A549 (cell line): ENCODE measurements at regions not wholly inside any gene's neighbourhood (a gene's known extent, or its start where the extent isn't known, plus 50 kb on each side); places are given as distances from the start of the nearest gene placed in this dataset.

Experiments
- EHMT2 ChIP-seq: fragments of 200-600 bp; sonication (generic); IDR thresholded peaks from 2 replicates; pipeline ENCODE4 v1.6.1; 2016; ENCODE audit warnings: antibody characterized with exemption, low read depth, mild to moderate bottlenecking, moderate library complexity
- EP300 ChIP-seq, 2 experiments: fragments of >200 bp; sonication (Bioruptor Twin); formaldehyde crosslinking; IDR thresholded peaks; 2 replicates in 1 of 2; 3 replicates in 1 of 2; pipeline ENCODE4 v1.6.1; 2016 to 2017
- HDAC2 ChIP-seq: fragments of 200-600 bp; sonication (generic); IDR thresholded peaks from 2 replicates; pipeline ENCODE4 v1.6.1; 2016
- HMGXB4 ChIP-seq: fragments of 250-450 bp; sonication (Bioruptor Pico); IDR thresholded peaks from 2 replicates; pipeline ENCODE4 v1.5.0; 2021; ENCODE audit warnings: mild to moderate bottlenecking, moderate library complexity, borderline replicate concordance
- NPAS2 ChIP-seq: fragments of 250-450 bp; sonication (Bioruptor Pico); IDR thresholded peaks from 2 replicates; pipeline ENCODE4 v1.8.0; 2022; ENCODE audit warnings: mild to moderate bottlenecking, moderate library complexity, borderline replicate concordance
- POLR2A ChIP-seq: IDR thresholded peaks from 2 replicates; pipeline ENCODE4 v1.6.1; 2012; ENCODE audit warnings: mild to moderate bottlenecking, low read length
- RCOR1 ChIP-seq: fragments of 150-350 bp; IDR thresholded peaks from 2 replicates; pipeline ENCODE4 v1.6.1; 2014; ENCODE audit warnings: antibody characterized with exemption, low read length, low read depth
- RFX5 ChIP-seq: fragments of 450-650 bp; IDR thresholded peaks from 2 replicates; pipeline ENCODE4 v1.7.1; 2014; ENCODE audit warnings: antibody characterized with exemption, mild to moderate bottlenecking, moderate library complexity
- SMC3 ChIP-seq: fragments of >200 bp; sonication (Bioruptor Twin); formaldehyde crosslinking; IDR thresholded peaks from 3 replicates; pipeline ENCODE4 v1.6.1; 2018; ENCODE audit warnings: inconsistent platforms
- ZC3H11A ChIP-seq: fragments of 450-650 bp; IDR thresholded peaks from 2 replicates; pipeline ENCODE4 v1.6.1; 2014; ENCODE audit warnings: antibody characterized with exemption, mild to moderate bottlenecking
- TF ChIP-seq, protein P1 (sequence below): fragments of >200 bp; sonication (Bioruptor Twin); formaldehyde crosslinking; IDR thresholded peaks from 3 replicates; pipeline ENCODE4 v1.5.1; 2016

- TF ChIP-seq, protein P1, sequence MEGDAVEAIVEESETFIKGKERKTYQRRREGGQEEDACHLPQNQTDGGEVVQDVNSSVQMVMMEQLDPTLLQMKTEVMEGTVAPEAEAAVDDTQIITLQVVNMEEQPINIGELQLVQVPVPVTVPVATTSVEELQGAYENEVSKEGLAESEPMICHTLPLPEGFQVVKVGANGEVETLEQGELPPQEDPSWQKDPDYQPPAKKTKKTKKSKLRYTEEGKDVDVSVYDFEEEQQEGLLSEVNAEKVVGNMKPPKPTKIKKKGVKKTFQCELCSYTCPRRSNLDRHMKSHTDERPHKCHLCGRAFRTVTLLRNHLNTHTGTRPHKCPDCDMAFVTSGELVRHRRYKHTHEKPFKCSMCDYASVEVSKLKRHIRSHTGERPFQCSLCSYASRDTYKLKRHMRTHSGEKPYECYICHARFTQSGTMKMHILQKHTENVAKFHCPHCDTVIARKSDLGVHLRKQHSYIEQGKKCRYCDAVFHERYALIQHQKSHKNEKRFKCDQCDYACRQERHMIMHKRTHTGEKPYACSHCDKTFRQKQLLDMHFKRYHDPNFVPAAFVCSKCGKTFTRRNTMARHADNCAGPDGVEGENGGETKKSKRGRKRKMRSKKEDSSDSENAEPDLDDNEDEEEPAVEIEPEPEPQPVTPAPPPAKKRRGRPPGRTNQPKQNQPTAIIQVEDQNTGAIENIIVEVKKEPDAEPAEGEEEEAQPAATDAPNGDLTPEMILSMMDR: no peak
- no peak for TF ChIP-seq EP300 (IDR thresholded peaks at IDR 0.05)
- TF ChIP-seq RFX5: no peak
- no peak for TF ChIP-seq ZC3H11A
- TF ChIP-seq EHMT2: no peak
- TF ChIP-seq RCOR1: no peak
- no peak for TF ChIP-seq POLR2A
- no peak for TF ChIP-seq HDAC2
- TF ChIP-seq NPAS2 (CRISPR knock-in tag): no peak
- no peak for TF ChIP-seq HMGXB4 (CRISPR knock-in tag)
- no peak for TF ChIP-seq SMC3
Observed at GRCh38 chr6:14811775-14812428, 434.0 kb upstream of the JARID2 start.
